CD14-positive monocyte (primary cell): ENCODE measurements at regions not wholly inside any gene's neighbourhood (a gene's known extent, or its start where the extent isn't known, plus 50 kb on each side); places are given as distances from the start of the nearest gene placed in this dataset.

Experiments
- DNase-seq, 3 donors: peaks; one replicate each; pipeline ENCODE4 v3.0.0-alpha.2; 2011 to 2022
- H2AFZ ChIP-seq: 2 replicates; pipeline ENCODE4 v1.6.0; 2012; ENCODE audit warnings: mild to moderate bottlenecking, low read depth, low read length, inconsistent platforms; ENCODE audit not compliant: insufficient read depth, poor library complexity, severe bottlenecking
- H3K27ac ChIP-seq, 2 donors: 1 replicate in 1 of 2; 2 replicates in 1 of 2; pipeline ENCODE4 v1.5.1; 2012 to 2013; ENCODE audit warnings: low read length in 2 of 2, control low read depth in 1 of 2, inconsistent platforms in 1 of 2, low read depth in 1 of 2, mild to moderate bottlenecking in 1 of 2
- H3K27me3 ChIP-seq, 2 donors: one replicate each; pipeline versions ENCODE4 v1.6.0 to v1.6.1; 2011 to 2013; ENCODE audit warnings: low read length in 2 of 2; ENCODE audit not compliant: control insufficient read depth in 2 of 2, insufficient read depth in 2 of 2
- H3K36me3 ChIP-seq, 2 donors: replicated peaks in 1 of 2; 1 replicate in 1 of 2; 2 replicates in 1 of 2; pipeline versions ENCODE4 v1.5.1 to v1.6.1; 2012 to 2013; ENCODE audit warnings: low read length in 2 of 2, control low read depth in 1 of 2, inconsistent platforms in 1 of 2, mild to moderate bottlenecking in 1 of 2; ENCODE audit not compliant: insufficient read depth in 2 of 2, control insufficient read depth in 1 of 2
- H3K4me1 ChIP-seq, 2 donors: 1 replicate in 1 of 2; 2 replicates in 1 of 2; pipeline versions ENCODE4 v1.5.1 to v1.6.1; 2012 to 2013; ENCODE audit warnings: low read length in 2 of 2, control low read depth in 1 of 2, inconsistent platforms in 1 of 2, mild to moderate bottlenecking in 1 of 2, moderate library complexity in 1 of 2; ENCODE audit not compliant: insufficient read depth in 2 of 2, control insufficient read depth in 1 of 2
- H3K4me2 ChIP-seq: replicated peaks from 2 replicates; pipeline ENCODE3; 2012; ENCODE audit warnings: low read length, moderate library complexity, mild to moderate bottlenecking; ENCODE audit not compliant: poor library complexity, severe bottlenecking; ENCODE audit errors: extremely low read depth
- H3K4me3 ChIP-seq, 3 experiments: fragments of 200-600 bp in 1 of 3; sonication (generic) in 1 of 3; replicated peaks in 1 of 3; 1 replicate in 2 of 3; 2 replicates in 1 of 3; pipeline ENCODE4 v1.5.1; 2011 to 2013; ENCODE audit warnings: low read length in 3 of 3, mild to moderate bottlenecking in 3 of 3, control low read depth in 2 of 3, low read depth in 2 of 3, inconsistent platforms in 1 of 3, moderate library complexity in 1 of 3
- H3K79me2 ChIP-seq: 2 replicates; pipeline ENCODE4 v1.6.0; 2012; ENCODE audit warnings: mild to moderate bottlenecking, control low read depth, inconsistent platforms, low read length, moderate library complexity; ENCODE audit not compliant: insufficient read depth
- H3K9ac ChIP-seq: 2 replicates; pipeline ENCODE4 v1.6.0; 2017; ENCODE audit warnings: low read length, mild to moderate bottlenecking; ENCODE audit not compliant: insufficient read depth, poor library complexity, severe bottlenecking
- H3K9me3 ChIP-seq, 2 donors: replicated peaks in 1 of 2; 1 replicate in 1 of 2; 2 replicates in 1 of 2; pipeline versions ENCODE4 v1.5.1 to v1.6.1; 2012 to 2013; ENCODE audit warnings: low read length in 2 of 2, control low read depth in 1 of 2; ENCODE audit not compliant: control insufficient read depth in 1 of 2, insufficient read depth in 1 of 2
- H4K20me1 ChIP-seq: 2 replicates; pipeline ENCODE4 v1.6.0; 2012; ENCODE audit warnings: mild to moderate bottlenecking, low read length, control low read depth, moderate library complexity; ENCODE audit not compliant: insufficient read depth
- H3K27ac Mint-ChIP-seq, 7 donors: one replicate each; pipeline ENCODE4 v1.8.0; 2020; ENCODE audit warnings: mild to moderate bottlenecking in 7 of 7, mixed read lengths in 7 of 7, moderate library complexity in 6 of 7, inconsistent platforms in 2 of 7
- H3K27me3 Mint-ChIP-seq, 3 donors: one replicate each; pipeline ENCODE4 v1.8.0; 2021 to 2022; ENCODE audit warnings: low read depth in 3 of 3, mild to moderate bottlenecking in 3 of 3, mixed read lengths in 3 of 3, moderate library complexity in 3 of 3, inconsistent platforms in 1 of 3
- H3K36me3 Mint-ChIP-seq, 2 donors: one replicate each; pipeline ENCODE4 v1.8.0; 2020; ENCODE audit warnings: mixed read lengths in 2 of 2, inconsistent platforms in 1 of 2, mild to moderate bottlenecking in 1 of 2
- H3K4me1 Mint-ChIP-seq: one replicate; pipeline ENCODE4 v1.8.0; 2020; ENCODE audit warnings: mild to moderate bottlenecking, mixed read lengths
- H3K4me3 Mint-ChIP-seq, 2 donors: one replicate each; pipeline ENCODE4 v1.8.0; 2020; ENCODE audit warnings: mild to moderate bottlenecking in 2 of 2, mixed read lengths in 2 of 2, moderate library complexity in 1 of 2
- H3K9me3 Mint-ChIP-seq, 7 donors: one replicate each; pipeline ENCODE4 v1.8.0; 2020 to 2022; ENCODE audit warnings: mixed read lengths in 7 of 7, mild to moderate bottlenecking in 6 of 7, moderate library complexity in 6 of 7, inconsistent platforms in 2 of 7
- WGBS: methylation state at CpG from one replicate; pipeline ENCODE4 v1.1.5; 2013; ENCODE audit warnings: missing lambda C conversion rate; ENCODE audit not compliant: insufficient coverage; 5-methylcytosine and 5-hydroxymethylcytosine counted together
- intact Hi-C, 2 donors: fragments of 100-400 bp; cut with micrococcal nuclease; formaldehyde crosslinking; loops; one replicate each; pipeline versions ENCODE4 v1.15.0 to v1.15.1; 2023
- TF ChIP-seq, protein P1 (sequence below): fragments of 200-600 bp; IDR thresholded peaks from one replicate; pipeline ENCODE4 v1.8.0; 2022; ENCODE audit warnings: antibody characterized with exemption, mild to moderate bottlenecking

DNA sequence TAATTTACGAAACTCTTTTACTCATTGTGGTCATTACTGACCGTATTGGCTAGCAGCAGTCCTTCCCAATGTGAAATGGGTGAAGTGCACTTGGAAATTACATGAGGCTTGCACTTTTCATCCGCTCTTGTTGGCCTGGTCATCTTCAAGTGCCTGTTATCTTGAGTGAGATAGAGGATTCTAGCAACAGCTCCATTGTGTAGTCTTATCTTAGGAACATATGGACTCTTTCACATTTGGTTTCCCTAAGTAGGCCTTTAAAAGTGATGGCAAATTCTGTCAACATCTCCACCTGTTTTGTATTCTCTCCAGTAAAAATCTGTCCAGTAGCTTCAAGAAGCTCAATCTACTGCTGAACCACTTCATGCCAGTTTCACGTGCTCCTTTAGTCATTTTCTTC, 114.8 kb upstream of the MARCKS start:
- peaks cover 7% of the 10 kb centered on the region for H3K4me1 Mint-ChIP-seq
- Histone ChIP-seq H3K79me2 (no peaks in the 10 kb centered on the region), H3K27ac (no peak overlapping the region), H3K27me3 (no peaks in the 10 kb centered on the region), H3K4me1 (no peaks in the 10 kb centered on the region), H3K9me3 (no peaks in the 10 kb centered on the region), H4K20me1 (no peaks in the 10 kb centered on the region), H2AFZ (no peak overlapping the region), H3K36me3 (no peaks in the 10 kb centered on the region), H3K9ac (no peak overlapping the region), H3K4me3 (no peak overlapping the region), H3K4me2 (no peak overlapping the region)
- H3K27ac Mint-ChIP-seq: no peak overlapping the region
- TF ChIP-seq, protein P1, sequence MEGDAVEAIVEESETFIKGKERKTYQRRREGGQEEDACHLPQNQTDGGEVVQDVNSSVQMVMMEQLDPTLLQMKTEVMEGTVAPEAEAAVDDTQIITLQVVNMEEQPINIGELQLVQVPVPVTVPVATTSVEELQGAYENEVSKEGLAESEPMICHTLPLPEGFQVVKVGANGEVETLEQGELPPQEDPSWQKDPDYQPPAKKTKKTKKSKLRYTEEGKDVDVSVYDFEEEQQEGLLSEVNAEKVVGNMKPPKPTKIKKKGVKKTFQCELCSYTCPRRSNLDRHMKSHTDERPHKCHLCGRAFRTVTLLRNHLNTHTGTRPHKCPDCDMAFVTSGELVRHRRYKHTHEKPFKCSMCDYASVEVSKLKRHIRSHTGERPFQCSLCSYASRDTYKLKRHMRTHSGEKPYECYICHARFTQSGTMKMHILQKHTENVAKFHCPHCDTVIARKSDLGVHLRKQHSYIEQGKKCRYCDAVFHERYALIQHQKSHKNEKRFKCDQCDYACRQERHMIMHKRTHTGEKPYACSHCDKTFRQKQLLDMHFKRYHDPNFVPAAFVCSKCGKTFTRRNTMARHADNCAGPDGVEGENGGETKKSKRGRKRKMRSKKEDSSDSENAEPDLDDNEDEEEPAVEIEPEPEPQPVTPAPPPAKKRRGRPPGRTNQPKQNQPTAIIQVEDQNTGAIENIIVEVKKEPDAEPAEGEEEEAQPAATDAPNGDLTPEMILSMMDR: no peak
- intact Hi-C loops: no loop called here
- H3K27me3 Mint-ChIP-seq: peaks cover 0 to 1% (median 0%) of the 10 kb centered on the region in 3 donors
- peaks cover 0 to 2% (median 0%) of the 10 kb centered on the region in 7 donors for H3K9me3 Mint-ChIP-seq
- 100% methylated on average over 2 of the region's 4 CpGs for WGBS
- no peaks in the 10 kb centered on the region for H3K36me3 Mint-ChIP-seq
- no peak overlapping the region for H3K4me3 Mint-ChIP-seq
- no peak for DNase-seq

DNA sequence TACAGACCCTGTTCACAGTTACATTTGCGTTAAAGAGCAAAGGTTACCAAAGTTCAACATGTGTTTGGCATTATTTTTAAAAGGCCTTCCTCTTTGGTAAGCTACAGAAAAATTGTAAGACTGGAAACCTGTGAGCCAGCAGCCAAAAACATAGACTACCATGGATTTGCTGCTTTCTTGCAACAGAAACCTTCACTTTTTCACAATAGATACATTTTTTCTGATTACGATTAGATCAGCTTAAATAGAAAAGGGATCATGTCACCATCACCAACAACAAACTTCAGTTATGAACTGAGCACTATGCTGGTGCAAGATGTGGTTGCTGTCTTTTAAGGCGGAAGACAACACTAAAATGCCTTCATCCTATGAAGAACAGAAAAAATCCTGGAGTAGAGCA, 112.3 kb upstream of the MARCKS start:
- no peak overlapping the region for H2AFZ ChIP-seq
- WGBS: 71% methylated on average over 1 of the region's 3 CpGs
- no peaks in the 10 kb centered on the region for H3K9me3 ChIP-seq

More for the DNA sequence above, 112.3 kb upstream of the MARCKS start:
- DNase-seq: no peak
- Histone ChIP-seq H3K4me2 (no peak overlapping the region), H3K4me1 (peaks cover 4 to 5% of the 10 kb centered on the region in 2 donors), H3K27me3 (no peaks in the 10 kb centered on the region), H3K79me2 (no peaks in the 10 kb centered on the region), H4K20me1 (no peaks in the 10 kb centered on the region), H3K36me3 (no peaks in the 10 kb centered on the region), H3K9ac (no peak overlapping the region), H3K27ac (no peak overlapping the region), H3K4me3 (no peak overlapping the region)
- TF ChIP-seq, protein P1: no peak
- Mint-ChIP-seq H3K27ac (no peak overlapping the region), H3K36me3 (no peaks in the 10 kb centered on the region), H3K4me3 (no peak overlapping the region), H3K27me3 (peaks cover 0 to 1% (median 0%) of the 10 kb centered on the region in 3 donors), H3K4me1 (peaks cover 10% of the 10 kb centered on the region), H3K9me3 (peaks cover 0 to 3% (median 0%) of the 10 kb centered on the region in 7 donors)
- intact Hi-C loops: no loop called here
